ENCODE measurements at regions not wholly inside any gene's neighbourhood (a gene's known extent, or its start where the extent isn't known, plus 50 kb on each side); places are given as distances from the start of the nearest gene placed in this dataset.

DNA sequence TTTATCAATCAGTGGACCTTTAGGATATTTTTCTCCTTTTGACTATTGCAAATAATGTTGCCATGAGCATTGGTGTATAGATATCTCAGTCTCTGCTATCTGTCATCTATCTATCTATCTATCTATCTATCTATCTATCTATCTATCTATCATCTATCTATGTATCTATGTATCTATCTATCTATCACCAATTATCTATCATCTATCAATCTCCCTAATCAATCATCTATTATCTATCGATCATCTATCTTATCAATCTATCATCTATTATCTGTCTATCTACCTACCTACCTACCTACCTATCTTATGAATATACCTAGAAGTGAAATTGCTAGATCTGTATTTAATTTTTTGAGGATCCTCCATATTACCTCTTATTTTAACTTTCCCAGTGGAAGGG is 69.6 kb downstream of the EMX2 start:
- Histone ChIP-seq H3K36me3 (replicated peaks) (no peaks in the 10 kb centered on the region), H3K27me3 (replicated peaks) (no peaks in the 10 kb centered on the region), H3K4me3 (ENCODE audit: low read depth, low read length) (no peak overlapping the region), H3K27ac (no peak overlapping the region)
- no peak for DNase-seq
- TF ChIP-seq, protein P1, sequence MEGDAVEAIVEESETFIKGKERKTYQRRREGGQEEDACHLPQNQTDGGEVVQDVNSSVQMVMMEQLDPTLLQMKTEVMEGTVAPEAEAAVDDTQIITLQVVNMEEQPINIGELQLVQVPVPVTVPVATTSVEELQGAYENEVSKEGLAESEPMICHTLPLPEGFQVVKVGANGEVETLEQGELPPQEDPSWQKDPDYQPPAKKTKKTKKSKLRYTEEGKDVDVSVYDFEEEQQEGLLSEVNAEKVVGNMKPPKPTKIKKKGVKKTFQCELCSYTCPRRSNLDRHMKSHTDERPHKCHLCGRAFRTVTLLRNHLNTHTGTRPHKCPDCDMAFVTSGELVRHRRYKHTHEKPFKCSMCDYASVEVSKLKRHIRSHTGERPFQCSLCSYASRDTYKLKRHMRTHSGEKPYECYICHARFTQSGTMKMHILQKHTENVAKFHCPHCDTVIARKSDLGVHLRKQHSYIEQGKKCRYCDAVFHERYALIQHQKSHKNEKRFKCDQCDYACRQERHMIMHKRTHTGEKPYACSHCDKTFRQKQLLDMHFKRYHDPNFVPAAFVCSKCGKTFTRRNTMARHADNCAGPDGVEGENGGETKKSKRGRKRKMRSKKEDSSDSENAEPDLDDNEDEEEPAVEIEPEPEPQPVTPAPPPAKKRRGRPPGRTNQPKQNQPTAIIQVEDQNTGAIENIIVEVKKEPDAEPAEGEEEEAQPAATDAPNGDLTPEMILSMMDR (IDR thresholded peaks at IDR 0.05; ENCODE audit: low read depth, low read length, missing control alignments), result no peak
- in situ Hi-C loops (cut with HindIII; ENCODE audit: low pct_ligation_motif_present, low sequenced_read_pairs), result no loop called here

DNA sequence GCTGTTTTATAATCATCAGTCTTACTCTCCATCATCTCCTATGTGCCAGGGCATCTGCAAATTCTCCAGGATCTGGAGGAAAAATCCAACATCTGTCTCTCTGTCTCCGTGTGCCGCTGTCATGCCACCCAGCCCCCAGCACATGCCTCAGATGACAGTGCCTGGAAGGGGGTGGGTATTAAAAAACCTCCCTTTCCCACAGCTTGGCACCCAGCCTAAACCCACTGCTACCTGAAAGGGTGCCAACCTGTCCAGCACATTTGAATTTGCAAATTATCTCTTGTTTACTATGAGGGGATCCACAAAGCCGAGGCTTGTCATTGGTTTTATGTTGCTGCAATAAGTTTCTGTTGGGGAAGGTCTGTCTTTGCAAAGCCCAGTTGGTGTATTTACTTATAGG is 73.1 kb downstream of the EMX2 start:
- Histone ChIP-seq H3K4me3 (ENCODE audit: low read depth, low read length) (no peak overlapping the region), H3K27ac (no peak overlapping the region), H3K27me3 (replicated peaks) (no peaks in the 10 kb centered on the region), H3K36me3 (replicated peaks) (no peaks in the 10 kb centered on the region)
- in situ Hi-C loops (cut with HindIII; ENCODE audit: low pct_ligation_motif_present, low sequenced_read_pairs), result no loop called here
- TF ChIP-seq, protein P1 (IDR thresholded peaks at IDR 0.05; ENCODE audit: low read depth, low read length, missing control alignments), result no peak
- no peak for DNase-seq

DNA sequence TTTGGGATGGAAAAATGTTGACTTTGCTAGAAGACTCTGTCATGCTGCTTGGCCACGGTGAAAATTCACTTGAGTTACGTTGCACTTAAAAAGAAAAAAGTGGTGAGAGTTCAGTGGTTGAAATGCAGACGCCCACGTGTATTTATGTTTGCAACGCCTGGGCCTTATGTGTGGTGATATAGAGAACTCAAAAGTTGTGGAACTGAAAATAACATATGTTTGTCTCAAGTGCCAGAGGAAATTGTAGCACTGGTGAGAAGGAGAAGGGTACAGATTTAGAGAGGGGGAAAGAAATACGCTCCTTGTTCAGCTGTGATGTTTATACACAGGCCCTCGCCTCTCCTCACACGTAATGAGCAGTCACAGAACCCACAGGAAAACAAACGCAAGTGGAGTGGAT is 73.6 kb downstream of the EMX2 start:
- H3K27me3 ChIP-seq (replicated peaks), result no peaks in the 10 kb centered on the region
- no peak for DNase-seq
- TF ChIP-seq, protein P1 (IDR thresholded peaks at IDR 0.05; ENCODE audit: low read depth, low read length, missing control alignments), result no peak
- no peak overlapping the region for H3K27ac ChIP-seq
- no peak overlapping the region for H3K4me3 ChIP-seq (ENCODE audit: low read depth, low read length)
- H3K36me3 ChIP-seq (replicated peaks), result no peaks in the 10 kb centered on the region
- in situ Hi-C loops (cut with HindIII; ENCODE audit: low pct_ligation_motif_present, low sequenced_read_pairs), result no loop called here

DNA sequence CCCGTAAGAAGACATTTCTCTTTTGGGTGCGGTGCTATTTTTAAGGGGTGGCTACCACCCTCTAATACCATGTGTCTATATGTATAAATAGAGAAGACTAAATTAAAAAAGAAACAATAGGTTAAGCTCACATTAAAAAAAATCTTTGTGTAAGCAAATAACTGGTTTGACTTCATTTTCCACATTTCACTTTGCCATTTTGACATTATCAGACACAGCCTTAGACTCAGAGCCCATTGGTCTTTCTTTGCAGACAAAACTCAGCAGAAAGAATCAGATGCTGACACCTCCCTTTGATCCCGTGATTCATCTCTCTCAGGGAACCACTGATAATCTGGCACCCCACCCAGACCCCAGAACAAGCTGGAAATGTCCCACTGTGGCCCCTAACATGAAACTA is 74.5 kb downstream of the EMX2 start:
- no peak for DNase-seq
- Histone ChIP-seq H3K4me3 (ENCODE audit: low read depth, low read length) (no peak overlapping the region), H3K27ac (no peak overlapping the region), H3K36me3 (replicated peaks) (no peaks in the 10 kb centered on the region), H3K27me3 (replicated peaks) (no peaks in the 10 kb centered on the region)
- TF ChIP-seq, protein P1 (IDR thresholded peaks at IDR 0.05; ENCODE audit: low read depth, low read length, missing control alignments), result no peak
- in situ Hi-C loops (cut with HindIII; ENCODE audit: low pct_ligation_motif_present, low sequenced_read_pairs), result no loop called here

DNA sequence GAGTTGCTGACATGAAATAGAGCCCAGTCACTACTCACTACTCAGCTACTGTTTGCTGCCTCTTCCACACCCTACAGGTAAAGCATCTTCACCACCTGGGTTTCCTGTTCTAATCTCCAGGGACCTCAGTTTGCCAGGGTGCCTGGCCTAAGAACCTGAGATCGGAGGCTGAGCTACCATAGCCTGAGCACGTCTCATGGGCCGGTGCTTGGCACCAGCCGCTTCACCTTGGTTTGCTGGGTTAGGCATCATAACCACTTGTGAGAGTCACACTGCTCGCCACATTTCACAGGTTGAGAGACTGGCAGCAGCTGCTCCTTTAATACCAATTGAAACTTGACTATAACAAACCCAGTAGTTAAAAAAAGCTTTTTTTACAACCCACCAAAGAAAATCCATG is 75.1 kb downstream of the EMX2 start:
- no peaks in the 10 kb centered on the region for H3K27me3 ChIP-seq (replicated peaks)
- no peaks in the 10 kb centered on the region for H3K36me3 ChIP-seq (replicated peaks)
- H3K4me3 ChIP-seq (ENCODE audit: low read depth, low read length), result no peak overlapping the region
- no peak for DNase-seq
- in situ Hi-C loops (cut with HindIII; ENCODE audit: low pct_ligation_motif_present, low sequenced_read_pairs), result no loop called here
- no peak overlapping the region for H3K27ac ChIP-seq
- TF ChIP-seq, protein P1 (IDR thresholded peaks at IDR 0.05; ENCODE audit: low read depth, low read length, missing control alignments), result no peak

DNA sequence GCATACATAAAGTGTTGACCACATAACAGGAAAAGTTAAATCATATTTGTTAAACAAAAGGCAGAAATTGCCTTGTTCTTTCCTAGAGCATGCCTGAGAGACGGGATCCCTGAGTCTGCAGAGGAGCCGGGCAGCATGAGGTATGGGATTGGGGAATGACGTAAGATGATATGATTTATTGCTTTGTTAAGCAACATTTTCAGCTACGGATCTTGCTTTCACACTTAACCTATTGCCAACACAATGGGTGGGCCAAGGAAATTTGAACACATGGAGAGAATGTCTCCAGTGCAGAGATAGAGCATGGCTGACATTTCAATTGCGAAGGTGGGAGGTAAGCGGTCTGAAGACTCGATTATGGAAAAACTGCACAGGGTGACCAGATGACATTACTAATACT is 76.7 kb downstream of the EMX2 start:
- no peak for DNase-seq
- no peaks in the 10 kb centered on the region for H3K27me3 ChIP-seq (replicated peaks)
- TF ChIP-seq, protein P1 (IDR thresholded peaks at IDR 0.05; ENCODE audit: low read depth, low read length, missing control alignments), result no peak
- H3K36me3 ChIP-seq (replicated peaks), result no peaks in the 10 kb centered on the region
- in situ Hi-C loops (cut with HindIII; ENCODE audit: low pct_ligation_motif_present, low sequenced_read_pairs), result no loop called here
- no peak overlapping the region for H3K27ac ChIP-seq
- no peak overlapping the region for H3K4me3 ChIP-seq (ENCODE audit: low read depth, low read length)

All from brain microvascular endothelial cell (primary cell).